ENCODE measurements at regions not wholly inside any gene's neighbourhood (a gene's known extent, or its start where the extent isn't known, plus 50 kb on each side); places are given as distances from the start of the nearest gene placed in this dataset.

DNA sequence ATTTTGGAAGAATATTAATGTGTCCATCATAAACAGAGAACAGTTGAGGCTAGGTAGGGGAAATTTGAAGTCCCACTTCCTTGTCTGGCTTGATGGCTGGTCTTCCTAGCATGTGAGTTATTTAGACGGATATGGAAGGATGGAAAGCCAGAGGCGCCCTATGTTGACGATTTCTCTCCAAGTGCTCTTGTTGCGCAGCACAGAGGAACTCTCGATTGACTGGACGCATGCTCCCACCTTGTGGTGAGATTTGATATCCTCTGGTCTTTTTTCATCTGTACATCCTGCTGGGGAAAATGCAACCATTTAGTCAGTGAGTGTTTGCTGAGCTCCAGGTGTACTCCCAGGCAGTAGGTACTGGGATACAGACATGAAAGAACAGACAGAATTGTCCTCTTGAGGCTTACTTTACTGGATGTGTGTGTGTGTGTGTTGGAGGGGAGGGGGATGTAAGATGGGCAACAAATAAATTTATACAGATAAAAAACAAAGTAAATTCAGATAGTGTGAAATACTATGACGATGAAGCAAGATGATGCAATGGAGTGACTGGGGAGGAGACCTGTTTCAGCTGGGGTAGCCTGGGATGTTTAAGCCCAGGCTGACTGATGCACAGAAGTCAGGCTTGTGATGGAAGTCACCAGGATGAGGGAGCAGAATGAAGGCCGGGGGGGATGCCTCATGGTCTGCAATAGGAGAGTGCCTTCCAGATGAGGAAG lies 137.2 kb downstream of the TRIM43 start:
- Histone ChIP-seq H3K4me3 (replicated peaks in 1 of 2; ENCODE audit: low read depth in 1 of 2, low read length in 2 of 2) (no peak overlapping the region), H3K9me3 (ENCODE audit: control insufficient read depth in 1 of 2, insufficient read depth in 1 of 2, low read depth in 1 of 2, low read length in 2 of 2) (no peaks in the 10 kb centered on the region), H4K20me1 (ENCODE audit: insufficient read depth) (no peaks in the 10 kb centered on the region), H3K9me2 (ENCODE audit: insufficient read depth) (no peaks in the 10 kb centered on the region), H3K4me2 (ENCODE audit: low read length) (0 out of 2 replicates have a peak overlapping the region, but pooled peaks have one; percentile 12), H3K79me2 (ENCODE audit: insufficient read depth, low read length) (no peaks in the 10 kb centered on the region), H3K27ac (ENCODE audit: low read depth, low read length) (no peak overlapping the region), H3K4me1 (ENCODE audit: control insufficient read depth in 1 of 2, insufficient read depth in 2 of 2, low read length in 2 of 2) (peaks cover 0 to 4% of the 10 kb centered on the region in 2 experiments; a peak in 1 of 4 replicates), H3K27me3 (ENCODE audit: insufficient read depth, low read length) (no peaks in the 10 kb centered on the region), H2AFZ (ENCODE audit: low read depth, low read length, poor library complexity, severe bottlenecking) (peak overlapping the region; percentile 85), H3K36me3 (ENCODE audit: control insufficient read depth in 1 of 2, insufficient read depth in 2 of 2, low read length in 2 of 2) (no peaks in the 10 kb centered on the region), H3K9ac (ENCODE audit: low read length) (no peak overlapping the region)
- intact Hi-C loops (cut with micrococcal nuclease): loop anchor here (1.0 to 2.0 kb wide), 4 partner anchors 315 to 406 kb away; no protein-coding TSS in a partner anchor
- ChIA-PET RAD21 (ENCODE audit: low non-redundant PET in 1 of 2, low total read pairs in 2 of 2, uncharacterized antibody in 2 of 2, unreplicated experiment in 2 of 2) (interaction anchor here in 1 of 2 experiments (1.0 kb wide), 1 partner anchor 340 kb away, joined by 3 read pairs; no protein-coding TSS in a partner anchor), CTCF (interaction anchor here (0.8 to 2.6 kb wide), 3 partner anchors 313 to 358 kb away, joined by 3 to 11 read pairs (median 3); no protein-coding TSS in a partner anchor), POLR2A (no interaction called here)
- peak; percentile 98 for ATAC-seq
- DNase-seq (ENCODE audit: low read depth, low spot score): peak; percentile 86
- TF ChIP-seq, protein P1, sequence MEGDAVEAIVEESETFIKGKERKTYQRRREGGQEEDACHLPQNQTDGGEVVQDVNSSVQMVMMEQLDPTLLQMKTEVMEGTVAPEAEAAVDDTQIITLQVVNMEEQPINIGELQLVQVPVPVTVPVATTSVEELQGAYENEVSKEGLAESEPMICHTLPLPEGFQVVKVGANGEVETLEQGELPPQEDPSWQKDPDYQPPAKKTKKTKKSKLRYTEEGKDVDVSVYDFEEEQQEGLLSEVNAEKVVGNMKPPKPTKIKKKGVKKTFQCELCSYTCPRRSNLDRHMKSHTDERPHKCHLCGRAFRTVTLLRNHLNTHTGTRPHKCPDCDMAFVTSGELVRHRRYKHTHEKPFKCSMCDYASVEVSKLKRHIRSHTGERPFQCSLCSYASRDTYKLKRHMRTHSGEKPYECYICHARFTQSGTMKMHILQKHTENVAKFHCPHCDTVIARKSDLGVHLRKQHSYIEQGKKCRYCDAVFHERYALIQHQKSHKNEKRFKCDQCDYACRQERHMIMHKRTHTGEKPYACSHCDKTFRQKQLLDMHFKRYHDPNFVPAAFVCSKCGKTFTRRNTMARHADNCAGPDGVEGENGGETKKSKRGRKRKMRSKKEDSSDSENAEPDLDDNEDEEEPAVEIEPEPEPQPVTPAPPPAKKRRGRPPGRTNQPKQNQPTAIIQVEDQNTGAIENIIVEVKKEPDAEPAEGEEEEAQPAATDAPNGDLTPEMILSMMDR (IDR thresholded peaks at IDR 0.05 in 2 of 3, conservative IDR thresholded peaks at IDR 0.05 in 1 of 3; ENCODE audit: borderline replicate concordance in 1 of 3, insufficient read depth in 1 of 3, low read depth in 2 of 3, low read length in 2 of 3): peak; percentile 47 to 91 (median 62); a peak in 5 of 6 replicates
- TF ChIP-seq CBX3 (IDR thresholded peaks at IDR 0.05; ENCODE audit: low read depth) (peak; percentile 43; the same call in 1 of the 2 replicates), MAX (IDR thresholded peaks at IDR 0.05) (peak; percentile 46; the same call in 1 of the 2 replicates), RAD21 (IDR thresholded peaks at IDR 0.05; ENCODE audit: low read depth) (peak; percentile 95), SIN3A (IDR thresholded peaks at IDR 0.05; ENCODE audit: low read depth) (no peak)
- BruUV-seq (replicated peaks): no TSS peak

All from HCT116 (cell line).